HUES6 (cell line): ENCODE measurements at regions not wholly inside any gene's neighbourhood (a gene's known extent, or its start where the extent isn't known, plus 50 kb on each side); places are given as distances from the start of the nearest gene placed in this dataset.
"Not testable (repeated sequence)": the region's sequence is repeated elsewhere in the genome, so short reads cannot be mapped to it uniquely, and the experiment has no call there.

Experiments used
- H3K27ac ChIP-seq: 2 replicates; pipeline ENCODE4 v1.7.0; 2013; ENCODE audit warnings: low read depth, mild to moderate bottlenecking, low read length, inconsistent platforms
- H3K27me3 ChIP-seq: 2 replicates; pipeline ENCODE4 v1.6.1; 2013; ENCODE audit warnings: low read length; ENCODE audit not compliant: control insufficient read depth, insufficient read depth
- H3K36me3 ChIP-seq: 2 replicates; pipeline ENCODE4 v1.6.1; 2013; ENCODE audit warnings: low read length; ENCODE audit not compliant: control insufficient read depth, insufficient read depth
- H3K4me1 ChIP-seq: 2 replicates; pipeline ENCODE4 v1.6.1; 2013; ENCODE audit warnings: low read length; ENCODE audit not compliant: control insufficient read depth, insufficient read depth
- H3K4me3 ChIP-seq: 2 replicates; pipeline ENCODE4 v1.5.1; 2013; ENCODE audit warnings: low read depth, low read length
- H3K9ac ChIP-seq: one replicate; pipeline ENCODE4 v1.6.1; 2013; ENCODE audit warnings: mild to moderate bottlenecking, low read length
- H3K9me3 ChIP-seq: 2 replicates; pipeline ENCODE4 v1.6.1; 2013; ENCODE audit warnings: low read depth, low read length; ENCODE audit not compliant: control insufficient read depth, insufficient read depth

DNA sequence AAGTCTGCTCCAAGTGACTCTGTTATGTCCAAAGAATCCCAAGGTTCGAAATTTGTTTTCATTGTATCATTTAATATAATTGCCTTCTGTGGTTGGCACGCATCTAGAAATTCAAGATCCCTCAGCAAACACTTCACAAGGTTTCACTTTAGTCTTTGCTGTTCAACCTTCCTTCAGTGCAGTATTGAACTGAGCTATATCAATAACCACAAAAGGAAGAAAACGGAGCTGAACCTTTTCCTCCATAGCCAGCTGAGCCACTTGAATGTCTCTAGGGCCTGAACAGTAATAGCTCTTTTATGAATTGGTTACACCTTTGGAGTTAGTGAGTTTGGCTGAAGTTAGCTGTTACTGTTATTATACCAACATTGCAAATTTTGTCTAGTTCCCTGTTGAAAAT, 357.7 kb upstream of the HNRNPA3 start:
- Histone ChIP-seq H3K27me3 (no peaks in the 10 kb centered on the region), H3K9me3 (no peaks in the 10 kb centered on the region), H3K4me3 (no peak overlapping the region), H3K36me3 (no peaks in the 10 kb centered on the region), H3K27ac (no peak overlapping the region), H3K4me1 (peaks cover 18% of the 10 kb centered on the region), H3K9ac (no peak overlapping the region)

DNA sequence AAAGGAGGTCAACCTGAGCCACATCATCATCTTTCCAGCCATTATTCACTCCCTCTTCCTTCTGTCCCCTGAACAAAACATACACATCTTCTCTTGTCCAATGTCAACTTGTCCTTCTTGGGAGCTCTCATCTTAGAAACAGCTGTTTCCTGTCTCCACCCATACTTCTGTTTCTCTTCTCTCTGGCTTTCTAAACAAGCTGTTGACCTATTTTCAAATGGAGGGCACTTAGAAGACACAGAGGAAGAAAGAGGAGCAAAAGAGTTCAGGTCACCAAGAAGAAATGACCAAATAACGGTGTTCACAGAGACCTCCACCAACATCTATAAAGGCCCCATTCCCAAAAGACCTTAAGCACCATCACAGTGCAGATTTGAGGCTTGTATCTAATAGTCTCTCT, 355.9 kb upstream of the HNRNPA3 start:
- H3K27ac ChIP-seq: no peak overlapping the region
- H3K4me1 ChIP-seq: peaks cover 17% of the 10 kb centered on the region
- H3K9ac ChIP-seq: no peak overlapping the region
- no peak overlapping the region for H3K4me3 ChIP-seq
- no peaks in the 10 kb centered on the region for H3K9me3 ChIP-seq
- no peaks in the 10 kb centered on the region for H3K27me3 ChIP-seq
- no peaks in the 10 kb centered on the region for H3K36me3 ChIP-seq

DNA sequence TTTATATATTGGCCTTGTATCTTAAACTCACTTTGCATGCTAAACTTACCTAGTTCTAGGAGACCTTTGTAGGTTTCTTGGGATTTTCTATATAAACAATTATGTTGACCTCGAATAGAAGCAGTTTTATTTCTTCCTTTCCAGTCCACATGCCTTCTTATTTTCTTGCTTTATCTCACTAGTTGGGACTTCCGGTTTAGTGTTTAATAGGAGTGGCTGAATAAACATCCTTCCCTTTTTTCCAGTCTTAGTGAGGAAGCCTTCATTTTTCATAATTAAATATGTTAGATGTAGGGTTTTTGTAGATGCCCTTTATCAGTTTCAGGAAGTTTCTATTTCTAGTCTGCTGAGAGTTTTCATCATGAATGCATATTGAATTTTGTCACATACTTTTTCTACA, 347.3 kb upstream of the HNRNPA3 start:
- H3K27me3 ChIP-seq: no peaks in the 10 kb centered on the region
- no peak overlapping the region for H3K9ac ChIP-seq
- no peak overlapping the region for H3K4me3 ChIP-seq
- no peaks in the 10 kb centered on the region for H3K36me3 ChIP-seq
- 0 out of 2 replicates have a peak, but pooled peaks cover under 1% of the 10 kb centered on the region for H3K9me3 ChIP-seq
- H3K4me1 ChIP-seq: no peaks in the 10 kb centered on the region; the same call in 1 of the 2 replicates
- no peak overlapping the region for H3K27ac ChIP-seq

DNA sequence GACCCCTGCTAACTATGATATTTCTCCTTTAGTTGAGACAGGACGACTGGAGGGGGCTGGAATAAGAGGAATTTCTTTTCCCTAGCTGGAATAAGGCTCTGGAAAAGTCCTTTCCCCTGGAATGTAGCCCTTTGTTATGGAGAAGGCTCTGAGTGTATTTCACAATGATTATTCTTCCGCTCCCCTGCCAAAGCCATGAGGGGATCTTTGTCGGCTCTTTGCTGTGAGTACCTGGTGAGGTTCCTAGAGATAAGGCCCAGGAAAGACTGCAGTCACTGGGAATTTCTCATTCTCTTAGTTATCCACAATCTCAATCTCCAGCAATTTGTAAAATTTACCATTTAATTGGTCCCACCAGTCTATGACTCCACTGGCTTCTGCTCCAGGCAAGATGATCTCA, 340.2 kb upstream of the HNRNPA3 start:
- Histone ChIP-seq H3K9me3 (peaks cover 24% of the 10 kb centered on the region), H3K36me3 (no peaks in the 10 kb centered on the region), H3K27ac (0 out of 2 replicates have a peak overlapping the region, but pooled peaks have one; percentile 34), H3K4me1 (0 out of 2 replicates have a peak, but pooled peaks cover 3% of the 10 kb centered on the region), H3K27me3 (no peaks in the 10 kb centered on the region), H3K4me3 (no peak overlapping the region), H3K9ac (no peak overlapping the region)

DNA sequence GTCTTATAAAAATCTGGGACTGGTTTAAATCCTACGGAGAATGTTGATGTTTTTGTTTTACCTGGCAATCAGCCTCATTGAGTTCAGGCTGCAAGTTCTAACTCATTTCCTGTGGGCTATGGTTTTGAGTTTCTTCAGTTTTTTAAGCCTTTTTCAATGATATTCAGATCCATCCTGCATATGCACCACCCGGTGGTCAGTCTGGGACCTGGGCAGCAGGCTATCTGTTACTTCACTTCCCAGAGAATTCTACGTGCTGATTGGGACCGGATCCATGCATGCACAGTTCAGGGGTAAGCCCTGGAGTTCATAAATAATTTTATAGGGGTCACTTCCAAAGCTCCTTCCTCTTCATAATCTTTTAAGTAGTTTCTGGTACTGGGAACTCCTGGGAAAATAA, 339.2 kb upstream of the HNRNPA3 start:
- Histone ChIP-seq H3K9me3 (peaks cover 24% of the 10 kb centered on the region), H3K4me3 (no peak overlapping the region), H3K27ac (no peak overlapping the region), H3K36me3 (no peaks in the 10 kb centered on the region), H3K4me1 (0 out of 2 replicates have a peak, but pooled peaks cover 3% of the 10 kb centered on the region), H3K9ac (no peak overlapping the region), H3K27me3 (no peaks in the 10 kb centered on the region)

DNA sequence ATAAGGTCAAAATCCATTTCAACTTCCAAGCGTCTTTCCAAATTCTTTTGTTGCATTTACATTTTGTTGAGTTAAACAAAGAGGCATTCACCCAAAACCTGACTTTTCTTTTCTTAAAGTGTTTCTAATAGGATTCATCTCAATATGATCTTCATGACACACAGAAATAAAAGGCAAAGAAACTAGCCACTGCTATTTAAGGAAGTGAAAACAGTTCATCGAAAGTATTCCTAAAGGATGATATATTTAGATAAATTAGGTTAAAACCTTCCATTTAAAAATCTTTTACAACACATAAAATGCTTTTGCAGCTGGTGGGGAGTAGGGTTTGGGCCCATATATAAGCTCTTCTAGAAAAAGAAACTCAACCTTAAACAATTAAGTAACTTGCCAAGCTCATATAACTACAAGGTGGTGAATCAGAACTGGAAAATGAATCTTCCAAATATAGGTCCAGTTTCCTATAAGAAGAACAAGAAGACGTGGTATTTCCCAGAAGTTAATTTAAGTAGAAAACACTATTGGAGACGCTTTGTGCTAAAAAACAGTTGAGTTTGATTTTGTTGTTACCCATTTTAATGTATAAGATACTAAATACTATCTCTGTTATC, 336.0 kb upstream of the HNRNPA3 start:
- Histone ChIP-seq H3K36me3 (no peaks in the 10 kb centered on the region), H3K27ac (no peak overlapping the region), H3K4me3 (no peak overlapping the region), H3K4me1 (0 out of 2 replicates have a peak, but pooled peaks cover 3% of the 10 kb centered on the region), H3K27me3 (no peaks in the 10 kb centered on the region), H3K9me3 (peaks cover 11% of the 10 kb centered on the region), H3K9ac (no peak overlapping the region)

DNA sequence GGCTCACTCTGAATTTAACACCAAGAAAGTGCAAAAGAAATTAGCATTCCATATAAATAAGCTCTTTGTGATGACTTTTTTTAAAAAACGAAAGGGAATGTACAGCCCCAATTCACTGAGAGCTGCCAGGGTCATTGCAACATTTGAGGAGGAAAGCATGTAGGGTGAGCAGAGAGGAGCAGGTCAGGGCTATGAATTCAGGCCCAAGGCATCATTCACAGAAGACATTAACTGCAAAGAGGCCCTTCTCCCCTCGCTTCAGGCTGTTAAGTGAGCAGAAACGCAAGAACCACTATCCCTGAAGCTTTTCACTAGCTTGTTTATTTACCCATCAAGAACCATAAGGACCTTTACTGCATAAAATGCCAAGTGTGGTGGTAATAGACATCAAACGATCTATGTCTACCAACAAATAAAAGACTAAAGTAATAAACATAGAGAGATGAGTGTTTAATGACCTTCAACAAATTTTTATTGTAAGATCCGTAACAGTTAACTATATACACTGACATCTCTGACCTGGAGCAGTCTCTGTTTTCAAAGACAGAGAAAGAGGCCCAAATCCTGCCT, 333.1 kb upstream of the HNRNPA3 start:
- Histone ChIP-seq H3K4me1 (no peaks in the 10 kb centered on the region), H3K36me3 (no peaks in the 10 kb centered on the region), H3K9me3 (no peaks in the 10 kb centered on the region), H3K27me3 (no peaks in the 10 kb centered on the region), H3K9ac (no peak overlapping the region), H3K27ac (no peak overlapping the region), H3K4me3 (no peak overlapping the region)

DNA sequence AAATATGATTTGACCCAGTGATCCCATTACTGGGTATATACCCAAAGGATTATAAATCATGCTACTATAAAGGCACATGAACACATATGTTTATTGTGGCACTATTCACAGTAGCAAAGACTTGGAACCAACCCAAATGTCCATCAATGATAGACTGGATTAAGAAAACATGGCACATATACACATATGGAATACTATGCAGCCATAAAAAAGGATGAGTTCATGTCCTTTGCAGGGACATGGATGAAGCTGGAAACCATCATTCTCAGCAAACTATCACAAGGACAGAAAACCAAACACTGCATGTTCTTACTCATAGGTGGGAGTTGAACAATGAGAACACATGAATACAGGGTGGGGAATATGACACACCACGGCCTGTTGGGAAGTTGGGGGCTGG, 330.5 kb upstream of the HNRNPA3 start:
- not testable (repeated sequence) for H3K4me1 ChIP-seq, H3K27ac ChIP-seq, H3K36me3 ChIP-seq, H3K9me3 ChIP-seq, H3K9ac ChIP-seq, H3K27me3 ChIP-seq, H3K4me3 ChIP-seq

DNA sequence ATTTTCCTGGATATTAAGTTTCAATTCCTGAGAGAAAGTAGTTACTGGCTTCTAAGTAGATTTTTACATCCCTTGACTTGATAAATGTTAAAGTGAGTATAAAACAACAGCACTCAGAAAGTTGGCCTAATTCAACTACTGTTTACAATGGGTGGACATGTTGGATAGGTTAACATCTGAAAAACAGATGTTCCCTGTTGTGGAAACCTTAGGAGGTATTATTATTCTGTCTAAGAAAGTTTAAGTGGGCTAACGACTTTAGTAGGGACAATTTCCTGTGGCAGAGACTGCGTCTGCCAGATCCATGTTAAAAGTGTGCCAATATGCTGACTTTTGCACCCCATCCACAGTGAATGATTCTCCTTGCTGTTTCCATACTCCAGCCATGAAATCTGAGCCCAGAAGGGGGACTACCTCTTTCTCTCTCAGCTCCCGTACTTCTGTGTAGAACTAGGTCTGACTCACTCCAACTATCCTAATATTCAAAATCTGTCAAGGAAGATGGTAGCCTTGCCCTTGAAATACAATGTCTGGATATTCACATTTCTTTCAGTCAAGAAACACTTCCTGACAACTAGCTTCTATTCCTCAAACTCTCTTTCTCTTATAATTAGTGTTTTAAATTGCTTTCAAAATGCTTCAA, 327.5 kb upstream of the HNRNPA3 start:
- 0 out of 2 replicates have a peak, but pooled peaks cover 2% of the 10 kb centered on the region for H3K4me1 ChIP-seq
- H3K36me3 ChIP-seq: no peaks in the 10 kb centered on the region
- no peaks in the 10 kb centered on the region for H3K9me3 ChIP-seq
- no peak overlapping the region for H3K27ac ChIP-seq
- no peak overlapping the region for H3K4me3 ChIP-seq
- no peak overlapping the region for H3K9ac ChIP-seq
- no peaks in the 10 kb centered on the region for H3K27me3 ChIP-seq

DNA sequence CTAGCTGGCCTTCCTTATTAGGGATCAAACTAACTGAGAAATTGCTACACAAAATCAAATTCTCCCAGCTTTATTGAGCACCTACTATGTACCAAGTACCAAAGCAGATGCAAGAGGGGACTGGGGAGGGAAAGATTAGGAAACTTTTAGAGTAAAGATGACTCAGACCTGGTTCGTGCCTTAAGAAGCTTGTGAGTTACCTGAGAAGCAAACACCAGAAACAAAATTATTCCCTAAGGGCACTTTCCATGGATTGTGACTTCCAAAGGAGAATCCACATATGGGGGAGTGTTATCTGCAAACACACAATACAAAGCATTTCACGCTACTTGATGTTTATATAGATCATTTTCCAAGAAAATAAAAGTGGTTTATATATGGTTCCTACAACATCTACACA, 326.9 kb upstream of the HNRNPA3 start:
- no peaks in the 10 kb centered on the region for H3K27me3 ChIP-seq
- H3K9me3 ChIP-seq: no peaks in the 10 kb centered on the region
- H3K27ac ChIP-seq: no peak overlapping the region
- 0 out of 2 replicates have a peak, but pooled peaks cover 2% of the 10 kb centered on the region for H3K4me1 ChIP-seq
- H3K4me3 ChIP-seq: no peak overlapping the region
- H3K9ac ChIP-seq: no peak overlapping the region
- no peaks in the 10 kb centered on the region for H3K36me3 ChIP-seq

DNA sequence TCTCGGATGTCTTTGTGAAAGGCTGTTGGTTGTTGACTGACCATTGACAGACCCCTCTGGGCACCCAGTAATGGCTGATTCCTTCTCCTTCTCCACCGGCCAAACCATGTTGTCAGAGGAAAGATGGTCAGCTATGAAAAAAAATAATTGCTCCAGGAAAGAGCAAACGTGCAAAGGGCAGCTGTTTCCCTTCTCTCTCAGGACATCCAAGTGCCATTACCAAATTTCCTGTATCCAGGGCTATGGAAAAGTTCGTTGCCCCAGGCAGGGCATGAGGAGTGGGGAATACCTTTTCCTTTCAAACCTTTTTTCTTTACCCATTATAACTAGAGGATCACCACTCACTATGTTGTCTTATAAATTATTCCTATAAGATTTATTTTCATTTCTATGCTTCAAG, 321.5 kb upstream of the HNRNPA3 start:
- H3K4me1 ChIP-seq: no peaks in the 10 kb centered on the region
- H3K36me3 ChIP-seq: no peaks in the 10 kb centered on the region
- no peak overlapping the region for H3K9ac ChIP-seq
- no peak overlapping the region for H3K4me3 ChIP-seq
- no peak overlapping the region for H3K27ac ChIP-seq
- H3K27me3 ChIP-seq: no peaks in the 10 kb centered on the region
- no peaks in the 10 kb centered on the region for H3K9me3 ChIP-seq
